HEK293 (cell line): ENCODE measurements at regions not wholly inside any gene's neighbourhood (a gene's known extent, or its start where the extent isn't known, plus 50 kb on each side); places are given as distances from the start of the nearest gene placed in this dataset.

Source experiments
- KLF16 ChIP-seq: fragments of 450-650 bp; formaldehyde crosslinking; IDR thresholded peaks from 2 replicates; pipeline ENCODE4 v1.5.1; 2017; ENCODE audit warnings: missing biosample characterization, missing genetic modification characterization
- PRDM4 ChIP-seq: fragments of 450-650 bp; formaldehyde crosslinking; IDR thresholded peaks from 2 replicates; pipeline ENCODE4 v1.5.1; 2017; ENCODE audit warnings: missing biosample characterization, missing genetic modification characterization
- SP2 ChIP-seq: fragments of 450-650 bp; formaldehyde crosslinking; IDR thresholded peaks from 2 replicates; pipeline ENCODE4 v1.5.1; 2016; ENCODE audit warnings: missing biosample characterization, missing genetic modification characterization
- ZBTB21 ChIP-seq: fragments of 450-650 bp; formaldehyde crosslinking; IDR thresholded peaks from 2 replicates; pipeline ENCODE4 v1.5.1; 2017; ENCODE audit warnings: missing biosample characterization, missing genetic modification characterization
- ZEB2 ChIP-seq: fragments of 450-650 bp; formaldehyde crosslinking; IDR thresholded peaks from 2 replicates; pipeline ENCODE4 v1.5.1; 2016; ENCODE audit warnings: missing biosample characterization, missing genetic modification characterization
- ZNF350 ChIP-seq: fragments of 450-650 bp; formaldehyde crosslinking; IDR thresholded peaks from 2 replicates; pipeline ENCODE4 v1.5.0; 2017; ENCODE audit warnings: missing biosample characterization, mild to moderate bottlenecking, missing genetic modification characterization
- ZNF404 ChIP-seq: fragments of 450-650 bp; formaldehyde crosslinking; IDR thresholded peaks from 2 replicates; pipeline ENCODE4 v1.5.1; 2017; ENCODE audit warnings: missing biosample characterization, missing genetic modification characterization
- ZNF521 ChIP-seq: fragments of 450-650 bp; formaldehyde crosslinking; IDR thresholded peaks from 2 replicates; pipeline ENCODE4 v1.5.1; 2017; ENCODE audit warnings: missing biosample characterization, mild to moderate bottlenecking, missing genetic modification characterization
- ZNF561 ChIP-seq: fragments of 450-650 bp; IDR thresholded peaks from 2 replicates; pipeline ENCODE4 v1.5.1; 2018; ENCODE audit warnings: missing biosample characterization, missing genetic modification characterization, borderline replicate concordance
- TF ChIP-seq, protein P1 (sequence below): fragments of 450-650 bp; formaldehyde crosslinking; IDR thresholded peaks from 2 replicates; pipeline ENCODE4 v1.5.1; 2016; ENCODE audit warnings: missing biosample characterization, missing genetic modification characterization
- TF ChIP-seq, protein P2 (sequence below): fragments of 450-650 bp; formaldehyde crosslinking; IDR thresholded peaks from 2 replicates; pipeline ENCODE4 v1.5.1; 2016; ENCODE audit warnings: missing biosample characterization, missing genetic modification characterization
- TF ChIP-seq, protein P3 (sequence below): fragments of 450-650 bp; formaldehyde crosslinking; IDR thresholded peaks from 2 replicates; pipeline ENCODE4 v1.5.1; 2016; ENCODE audit warnings: missing biosample characterization, missing genetic modification characterization

GRCh38 chr1:228919914-228920313 lies 184.6 kb downstream of the RHOU start:
- TF ChIP-seq, protein P1, sequence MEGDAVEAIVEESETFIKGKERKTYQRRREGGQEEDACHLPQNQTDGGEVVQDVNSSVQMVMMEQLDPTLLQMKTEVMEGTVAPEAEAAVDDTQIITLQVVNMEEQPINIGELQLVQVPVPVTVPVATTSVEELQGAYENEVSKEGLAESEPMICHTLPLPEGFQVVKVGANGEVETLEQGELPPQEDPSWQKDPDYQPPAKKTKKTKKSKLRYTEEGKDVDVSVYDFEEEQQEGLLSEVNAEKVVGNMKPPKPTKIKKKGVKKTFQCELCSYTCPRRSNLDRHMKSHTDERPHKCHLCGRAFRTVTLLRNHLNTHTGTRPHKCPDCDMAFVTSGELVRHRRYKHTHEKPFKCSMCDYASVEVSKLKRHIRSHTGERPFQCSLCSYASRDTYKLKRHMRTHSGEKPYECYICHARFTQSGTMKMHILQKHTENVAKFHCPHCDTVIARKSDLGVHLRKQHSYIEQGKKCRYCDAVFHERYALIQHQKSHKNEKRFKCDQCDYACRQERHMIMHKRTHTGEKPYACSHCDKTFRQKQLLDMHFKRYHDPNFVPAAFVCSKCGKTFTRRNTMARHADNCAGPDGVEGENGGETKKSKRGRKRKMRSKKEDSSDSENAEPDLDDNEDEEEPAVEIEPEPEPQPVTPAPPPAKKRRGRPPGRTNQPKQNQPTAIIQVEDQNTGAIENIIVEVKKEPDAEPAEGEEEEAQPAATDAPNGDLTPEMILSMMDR (tag by site-specific recombination), result no peak
- TF ChIP-seq ZNF350 (no peak), ZBTB21 (tag by site-specific recombination) (no peak), KLF16 (tag by site-specific recombination) (no peak), ZNF561 (tag by site-specific recombination) (no peak), ZNF521 (tag by site-specific recombination) (no peak), ZNF404 (no peak), SP2 (tag by site-specific recombination) (no peak), ZEB2 (tag by site-specific recombination) (no peak), PRDM4 (tag by site-specific recombination) (no peak)
- TF ChIP-seq, protein P2, sequence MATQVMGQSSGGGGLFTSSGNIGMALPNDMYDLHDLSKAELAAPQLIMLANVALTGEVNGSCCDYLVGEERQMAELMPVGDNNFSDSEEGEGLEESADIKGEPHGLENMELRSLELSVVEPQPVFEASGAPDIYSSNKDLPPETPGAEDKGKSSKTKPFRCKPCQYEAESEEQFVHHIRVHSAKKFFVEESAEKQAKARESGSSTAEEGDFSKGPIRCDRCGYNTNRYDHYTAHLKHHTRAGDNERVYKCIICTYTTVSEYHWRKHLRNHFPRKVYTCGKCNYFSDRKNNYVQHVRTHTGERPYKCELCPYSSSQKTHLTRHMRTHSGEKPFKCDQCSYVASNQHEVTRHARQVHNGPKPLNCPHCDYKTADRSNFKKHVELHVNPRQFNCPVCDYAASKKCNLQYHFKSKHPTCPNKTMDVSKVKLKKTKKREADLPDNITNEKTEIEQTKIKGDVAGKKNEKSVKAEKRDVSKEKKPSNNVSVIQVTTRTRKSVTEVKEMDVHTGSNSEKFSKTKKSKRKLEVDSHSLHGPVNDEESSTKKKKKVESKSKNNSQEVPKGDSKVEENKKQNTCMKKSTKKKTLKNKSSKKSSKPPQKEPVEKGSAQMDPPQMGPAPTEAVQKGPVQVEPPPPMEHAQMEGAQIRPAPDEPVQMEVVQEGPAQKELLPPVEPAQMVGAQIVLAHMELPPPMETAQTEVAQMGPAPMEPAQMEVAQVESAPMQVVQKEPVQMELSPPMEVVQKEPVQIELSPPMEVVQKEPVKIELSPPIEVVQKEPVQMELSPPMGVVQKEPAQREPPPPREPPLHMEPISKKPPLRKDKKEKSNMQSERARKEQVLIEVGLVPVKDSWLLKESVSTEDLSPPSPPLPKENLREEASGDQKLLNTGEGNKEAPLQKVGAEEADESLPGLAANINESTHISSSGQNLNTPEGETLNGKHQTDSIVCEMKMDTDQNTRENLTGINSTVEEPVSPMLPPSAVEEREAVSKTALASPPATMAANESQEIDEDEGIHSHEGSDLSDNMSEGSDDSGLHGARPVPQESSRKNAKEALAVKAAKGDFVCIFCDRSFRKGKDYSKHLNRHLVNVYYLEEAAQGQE (tag by site-specific recombination), result no peak
- TF ChIP-seq, protein P3, sequence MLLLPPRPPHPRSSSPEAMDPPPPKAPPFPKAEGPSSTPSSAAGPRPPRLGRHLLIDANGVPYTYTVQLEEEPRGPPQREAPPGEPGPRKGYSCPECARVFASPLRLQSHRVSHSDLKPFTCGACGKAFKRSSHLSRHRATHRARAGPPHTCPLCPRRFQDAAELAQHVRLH, result no peak
